GM20000 (cell line): ENCODE measurements at regions not wholly inside any gene's neighbourhood (a gene's known extent, or its start where the extent isn't known, plus 50 kb on each side); places are given as distances from the start of the nearest gene placed in this dataset.
A peak's percentile ranks its signal among the peaks of the same experiment; 100 is the strongest.
"Not testable (repeated sequence)": the region's sequence is repeated elsewhere in the genome, so short reads cannot be mapped to it uniquely, and the experiment has no call there.

Experiments
- DNase-seq: peaks from one replicate; pipeline ENCODE4 v3.0.0; 2012; ENCODE audit warnings: low spot score
- CTCF ChIP-seq: IDR thresholded peaks from 2 replicates; pipeline ENCODE4 v1.5.1; 2012; ENCODE audit warnings: mild to moderate bottlenecking, control low read depth; ENCODE audit errors: extremely low read depth, missing control alignments

GRCh38 chr10:16030562-16030961 is 170.3 kb upstream of the MINDY3 start:
- TF ChIP-seq CTCF = no peak
- no peak for DNase-seq

GRCh38 chr10:16049050-16049449 is 188.7 kb upstream of the MINDY3 start:
- DNase-seq = no peak
- TF ChIP-seq CTCF = no peak

- TF ChIP-seq CTCF = no peak
- no peak for DNase-seq
Measured at GRCh38 chr10:16049782-16050181, 189.5 kb upstream of the MINDY3 start.

GRCh38 chr10:16063350-16063749 is 203.0 kb upstream of the MINDY3 start:
- DNase-seq = no peak
- TF ChIP-seq CTCF = no peak

- DNase-seq = not testable (repeated sequence)
Measured at GRCh38 chr10:16083551-16083950, 223.2 kb upstream of the MINDY3 start.

GRCh38 chr10:16105082-16105481 is 244.8 kb upstream of the MINDY3 start:
- DNase-seq = no peak
- no peak for TF ChIP-seq CTCF

GRCh38 chr10:16116404-16117304 is 256.3 kb upstream of the MINDY3 start:
- DNase-seq = peak; percentile 28
- peak; percentile 10 for TF ChIP-seq CTCF

GRCh38 chr10:16117305-16117695 is 257.0 kb upstream of the MINDY3 start:
- no peak for TF ChIP-seq CTCF
- no peak for DNase-seq
